ENCODE measurements at regions not wholly inside any gene's neighbourhood (a gene's known extent, or its start where the extent isn't known, plus 50 kb on each side); places are given as distances from the start of the nearest gene placed in this dataset.

DNA sequence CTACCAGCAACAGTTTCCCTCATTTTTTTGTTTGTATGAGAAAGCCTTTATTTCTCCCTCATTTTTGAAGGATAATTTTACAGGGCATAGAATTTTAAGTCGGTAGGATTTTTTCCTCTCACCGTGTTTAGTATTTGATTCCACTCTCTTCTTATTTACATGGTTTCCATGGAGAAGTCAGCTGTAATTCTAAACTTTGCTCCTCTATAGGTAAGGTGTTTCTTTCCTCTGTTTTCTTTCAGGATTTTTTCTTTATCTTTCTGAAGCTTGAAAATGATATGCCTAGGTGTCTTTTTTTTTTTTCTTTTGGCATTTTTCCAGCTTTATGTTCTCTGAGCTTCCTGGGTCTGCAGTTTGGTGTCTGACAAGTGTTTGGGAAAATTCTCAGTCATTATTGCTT is 75.6 kb upstream of the ETV6 start:
- Histone ChIP-seq H3K9me3 (replicated peaks; ENCODE audit: control insufficient read depth, insufficient read depth, low read length) (no peaks in the 10 kb centered on the region), H3K9ac (replicated peaks; ENCODE audit: extremely low read depth, insufficient read depth, low read length) (no peak overlapping the region), H3K79me2 (ENCODE audit: control insufficient read depth, insufficient read depth, low read length) (no peaks in the 10 kb centered on the region), H3K9me1 (replicated peaks; ENCODE audit: control insufficient read depth, extremely low read depth, insufficient read depth, low read length) (no peaks in the 10 kb centered on the region), H3K4me2 (ENCODE audit: insufficient read depth, low read length) (no peak overlapping the region), H3K27me3 (ENCODE audit: control insufficient read depth in 2 of 2, insufficient read depth in 2 of 2, low read length in 2 of 2) (no peaks in the 10 kb centered on the region), H4K20me1 (replicated peaks; ENCODE audit: control insufficient read depth, extremely low read depth, insufficient read depth, low read length) (no peaks in the 10 kb centered on the region), H3K4me3 (replicated peaks in 1 of 3; ENCODE audit: insufficient read depth in 1 of 3, low read depth in 1 of 3, low read length in 3 of 3) (no peak overlapping the region), H3K36me3 (ENCODE audit: control insufficient read depth in 2 of 2, extremely low read depth in 1 of 2, insufficient read depth in 2 of 2, low read length in 2 of 2) (no peaks in the 10 kb centered on the region), H3K27ac (ENCODE audit: insufficient read depth, low read depth, low read length) (no peak overlapping the region), H3K4me1 (ENCODE audit: control insufficient read depth, extremely low read depth, insufficient read depth, low read length) (no peaks in the 10 kb centered on the region), H2AFZ (ENCODE audit: low read depth, low read length) (no peak overlapping the region)
- BruUV-seq (replicated peaks): no TSS peak
- dilution Hi-C loops (cut with MboI; ENCODE audit: extremely low pct_ligation_motif_present, low sequenced_read_pairs): no loop called here
- CTCF ChIA-PET: interaction anchor here (0.6 to 2.2 kb wide), 2 partner anchors 14 to 459 kb away, joined by 3 to 8 read pairs; no protein-coding TSS in a partner anchor
- no peak for FAIRE-seq
- no peak for TF ChIP-seq GATA2 (IDR thresholded peaks at IDR 0.05; ENCODE audit: insufficient read depth, insufficient read length, low read depth, low read length)
- no peak for TF ChIP-seq FOS (IDR thresholded peaks at IDR 0.05; ENCODE audit: borderline replicate concordance, insufficient read depth, low read length)
- TF ChIP-seq, protein P1, sequence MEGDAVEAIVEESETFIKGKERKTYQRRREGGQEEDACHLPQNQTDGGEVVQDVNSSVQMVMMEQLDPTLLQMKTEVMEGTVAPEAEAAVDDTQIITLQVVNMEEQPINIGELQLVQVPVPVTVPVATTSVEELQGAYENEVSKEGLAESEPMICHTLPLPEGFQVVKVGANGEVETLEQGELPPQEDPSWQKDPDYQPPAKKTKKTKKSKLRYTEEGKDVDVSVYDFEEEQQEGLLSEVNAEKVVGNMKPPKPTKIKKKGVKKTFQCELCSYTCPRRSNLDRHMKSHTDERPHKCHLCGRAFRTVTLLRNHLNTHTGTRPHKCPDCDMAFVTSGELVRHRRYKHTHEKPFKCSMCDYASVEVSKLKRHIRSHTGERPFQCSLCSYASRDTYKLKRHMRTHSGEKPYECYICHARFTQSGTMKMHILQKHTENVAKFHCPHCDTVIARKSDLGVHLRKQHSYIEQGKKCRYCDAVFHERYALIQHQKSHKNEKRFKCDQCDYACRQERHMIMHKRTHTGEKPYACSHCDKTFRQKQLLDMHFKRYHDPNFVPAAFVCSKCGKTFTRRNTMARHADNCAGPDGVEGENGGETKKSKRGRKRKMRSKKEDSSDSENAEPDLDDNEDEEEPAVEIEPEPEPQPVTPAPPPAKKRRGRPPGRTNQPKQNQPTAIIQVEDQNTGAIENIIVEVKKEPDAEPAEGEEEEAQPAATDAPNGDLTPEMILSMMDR (IDR thresholded peaks at IDR 0.05; ENCODE audit: extremely low read depth in 1 of 2, insufficient read depth in 1 of 2, low read depth in 1 of 2, low read length in 2 of 2): no peak
- TF ChIP-seq MYC (IDR thresholded peaks at IDR 0.05; ENCODE audit: low read depth, low read length): no peak
- TF ChIP-seq, protein P2, sequence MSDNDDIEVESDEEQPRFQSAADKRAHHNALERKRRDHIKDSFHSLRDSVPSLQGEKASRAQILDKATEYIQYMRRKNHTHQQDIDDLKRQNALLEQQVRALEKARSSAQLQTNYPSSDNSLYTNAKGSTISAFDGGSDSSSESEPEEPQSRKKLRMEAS (IDR thresholded peaks at IDR 0.05; ENCODE audit: insufficient read depth, insufficient read length): no peak
- no peak for TF ChIP-seq POLR2A (IDR thresholded peaks at IDR 0.05; ENCODE audit: low read depth, low read length)
- TF ChIP-seq EZH2 (IDR thresholded peaks at IDR 0.05; ENCODE audit: borderline replicate concordance, low read depth, low read length, severe bottlenecking): no peak
- TF ChIP-seq JUN (IDR thresholded peaks at IDR 0.05; ENCODE audit: borderline replicate concordance, insufficient read depth, insufficient read length, low read depth): no peak
- TF ChIP-seq POLR2AphosphoS5 (IDR thresholded peaks at IDR 0.05; ENCODE audit: insufficient read depth, low read depth, low read length): no peak
- no peak for DNase-seq (ENCODE audit: low read depth, low spot score)
- POLR2A ChIA-PET: no interaction called here
- intact Hi-C loops (cut with micrococcal nuclease): no loop called here

Data from endothelial cell of umbilical vein (primary cell).